ENCODE measurements at regions not wholly inside any gene's neighbourhood (a gene's known extent, or its start where the extent isn't known, plus 50 kb on each side); places are given as distances from the start of the nearest gene placed in this dataset.

DNA sequence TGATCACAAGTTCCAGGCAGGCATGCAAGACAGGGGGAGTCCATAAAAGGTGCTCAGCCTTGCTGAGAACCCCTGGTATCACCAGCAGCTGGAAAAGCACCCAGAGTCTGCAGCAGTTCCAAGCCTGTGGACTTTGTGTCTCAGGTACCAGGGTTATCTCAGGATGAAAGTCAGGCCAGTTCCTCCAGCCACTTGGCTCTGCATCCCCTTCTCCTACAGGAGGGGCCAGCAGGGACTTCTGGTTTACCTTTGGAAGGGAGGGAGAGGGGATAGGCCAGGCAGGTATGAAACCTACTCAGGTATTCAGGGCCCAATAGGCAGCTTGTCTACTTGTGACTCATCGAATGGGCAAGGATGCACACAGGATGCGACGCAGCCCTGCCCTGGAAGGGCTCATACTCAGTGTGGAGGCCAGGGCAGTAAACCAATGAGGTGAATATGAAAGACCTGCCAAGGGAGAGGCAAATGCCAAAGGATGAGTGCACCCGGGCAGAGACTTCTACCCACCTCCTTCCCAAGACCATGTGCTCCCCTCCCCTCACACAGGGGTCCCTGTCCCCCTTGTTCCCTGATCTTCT lies 148.2 kb downstream of the SLC38A6 start:
- no peak for DNase-seq

DNA sequence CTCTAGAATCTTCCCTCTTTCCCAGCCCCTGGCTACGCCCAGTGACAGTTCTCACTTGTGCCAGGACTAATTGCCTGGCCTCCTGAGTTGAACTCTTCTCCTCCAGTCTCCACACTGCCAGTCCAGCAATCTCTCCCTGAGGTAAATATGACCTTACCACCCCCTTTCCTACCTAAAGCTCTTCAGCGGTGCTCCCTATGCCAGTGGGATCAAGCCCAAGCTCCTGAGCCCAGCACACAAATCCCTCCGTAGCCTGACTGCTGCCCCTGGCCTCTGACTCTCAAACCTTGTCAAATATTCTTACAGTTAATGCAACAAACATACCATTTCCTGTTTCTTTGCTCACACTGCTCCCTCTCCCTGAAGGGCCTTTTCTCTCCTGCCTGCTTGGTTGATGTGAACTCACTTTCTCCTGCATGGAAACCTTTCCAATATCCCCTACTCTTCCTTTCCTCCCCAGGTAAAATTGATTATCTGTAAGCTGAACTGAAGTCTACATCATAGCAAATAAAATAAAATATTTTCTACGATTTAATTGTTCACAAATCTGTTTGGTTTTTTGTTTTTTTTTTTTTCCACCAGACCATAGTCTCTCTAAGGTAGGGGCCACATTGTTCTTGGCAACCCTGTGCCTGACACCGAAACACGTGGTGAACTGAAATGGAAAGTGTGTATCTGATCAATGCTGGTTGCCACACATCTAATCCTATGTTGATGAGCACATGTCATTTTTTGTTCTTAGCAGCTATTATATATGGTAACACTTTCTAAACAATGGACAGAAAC lies 147.5 kb downstream of the SLC38A6 start:
- DNase-seq: no peak

DNA sequence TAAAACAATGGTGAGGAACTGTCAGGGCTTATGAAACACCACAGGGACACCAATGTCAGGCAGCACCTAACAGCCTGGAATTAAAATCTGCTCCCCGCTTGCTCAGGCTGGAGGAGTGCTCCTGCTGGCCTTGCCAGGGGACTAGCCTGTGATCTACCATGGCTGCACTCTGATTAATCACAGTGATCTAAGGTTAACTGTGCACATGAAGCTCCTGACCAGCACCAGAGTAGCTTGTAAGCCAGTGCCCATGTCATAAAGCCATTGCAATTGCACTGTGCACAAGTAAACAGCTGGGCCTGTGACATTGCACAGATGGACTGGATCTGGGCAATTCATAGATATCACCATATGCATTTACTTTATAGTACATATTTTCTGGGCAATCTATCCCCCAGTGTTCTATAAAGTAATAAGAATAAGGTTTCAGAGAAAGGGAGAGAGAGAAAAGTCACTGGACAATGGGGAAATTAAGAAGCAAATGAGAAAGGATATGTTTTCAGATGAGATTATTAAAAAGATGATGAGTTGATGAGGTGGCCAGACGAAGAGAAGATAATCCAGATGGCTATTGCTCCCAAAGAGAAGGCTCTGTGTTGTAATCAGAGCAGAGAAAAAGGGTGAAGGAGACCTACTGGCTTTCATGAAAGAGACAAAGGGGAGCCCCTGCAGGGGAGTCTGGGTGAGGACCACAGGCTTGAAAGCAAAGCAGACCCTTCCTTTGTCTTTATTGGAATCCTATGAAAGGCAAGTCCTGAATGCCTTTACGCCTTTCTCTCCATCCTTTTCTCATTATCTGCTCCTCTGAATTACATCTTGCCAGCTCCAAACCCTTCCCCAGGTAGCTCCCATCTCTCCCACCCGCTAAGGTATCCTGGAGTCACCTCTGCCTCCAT lies 145.8 kb downstream of the SLC38A6 start:
- DNase-seq: no peak

DNA sequence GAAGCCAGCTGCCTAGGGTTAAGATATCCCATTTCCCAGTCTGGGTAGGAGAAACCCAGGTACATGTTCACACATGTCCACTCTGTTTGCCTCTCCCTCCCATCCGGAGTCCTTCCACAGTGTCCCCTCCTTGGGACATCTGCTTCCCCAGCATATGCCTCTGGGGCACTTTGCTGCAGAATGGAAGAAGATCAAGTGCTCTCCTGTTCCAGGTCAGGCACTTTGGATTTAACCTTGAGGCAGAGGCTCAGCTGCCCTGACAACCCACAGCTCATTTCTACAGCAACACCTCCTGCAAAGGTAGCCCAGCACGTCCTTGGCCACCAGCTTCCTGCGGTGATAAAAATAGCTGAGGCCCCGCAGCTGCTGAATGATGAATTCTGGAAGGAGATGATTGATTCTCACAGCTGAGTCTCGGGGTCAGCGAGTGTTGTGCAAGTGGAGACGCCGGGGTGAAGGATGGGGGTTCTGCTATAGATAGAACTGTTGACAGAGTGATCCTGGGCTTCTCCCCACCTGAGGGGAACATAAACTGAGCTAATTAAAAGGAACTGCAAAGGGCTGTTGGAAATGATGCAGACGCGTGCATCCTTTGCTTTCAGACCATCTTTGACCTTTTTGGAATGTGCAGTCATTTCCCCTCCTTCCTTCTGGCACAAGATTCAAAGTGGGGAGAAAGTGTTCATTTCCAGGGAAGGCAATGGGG lies 145.0 kb downstream of the SLC38A6 start:
- DNase-seq: no peak

DNA sequence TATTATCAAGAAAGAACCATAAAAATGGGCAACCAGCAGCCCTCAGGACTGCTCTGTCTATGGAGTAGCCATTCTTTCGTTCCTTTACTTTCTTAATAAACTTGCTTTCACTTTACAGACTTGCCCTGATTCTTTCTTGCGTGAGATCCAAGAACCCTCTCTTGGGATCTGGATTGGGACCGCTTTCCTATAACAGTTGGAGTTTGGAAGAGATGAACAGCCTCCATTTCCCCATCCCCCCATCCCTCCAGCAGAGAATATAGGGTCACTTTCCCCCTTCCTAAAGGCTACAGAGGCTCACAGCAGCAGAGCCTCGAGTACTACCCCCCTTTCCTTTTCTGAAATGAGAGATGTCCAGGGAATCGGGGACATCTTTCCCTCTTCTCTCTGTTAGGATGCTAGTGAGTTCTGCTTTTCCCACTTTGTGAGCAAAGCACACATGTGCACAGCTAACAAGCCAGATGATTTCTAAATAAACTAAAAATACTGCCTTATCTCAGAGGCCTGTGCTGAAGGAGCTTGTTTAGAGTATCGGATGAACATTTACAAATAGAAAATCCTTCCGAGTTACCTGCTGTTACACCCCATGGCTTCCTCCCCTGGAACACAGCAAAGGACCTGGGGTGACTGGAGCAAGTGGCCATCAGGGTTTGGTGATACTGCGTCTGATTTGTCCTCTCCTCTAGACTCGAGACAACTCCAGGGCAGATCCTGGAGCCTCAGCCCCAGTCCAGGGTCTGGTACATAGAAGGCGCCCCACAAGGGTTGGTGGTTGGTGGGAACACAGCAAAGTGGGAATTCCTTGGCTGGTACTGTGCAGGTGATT lies 144.2 kb downstream of the SLC38A6 start:
- DNase-seq: no peak

DNA sequence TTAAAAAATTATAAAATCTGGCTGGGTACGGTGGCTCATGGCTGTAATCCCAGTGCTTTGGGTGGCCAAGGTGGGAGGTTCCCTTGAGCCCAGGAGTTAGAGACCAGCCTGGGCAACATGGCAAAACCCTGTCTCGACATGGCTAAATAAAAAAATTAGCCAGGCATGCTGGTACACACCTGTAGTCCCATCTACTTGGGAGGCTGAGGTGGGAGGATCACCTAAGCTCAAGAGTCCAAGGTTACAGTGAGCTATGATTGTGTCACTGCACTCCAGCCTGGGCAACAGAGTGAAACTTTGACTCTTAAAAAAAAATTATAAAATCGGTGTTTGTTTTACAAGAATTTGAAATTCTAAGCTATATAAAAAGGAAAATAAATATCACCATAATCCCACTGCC lies 141.8 kb downstream of the SLC38A6 start:
- no peak for DNase-seq

DNA sequence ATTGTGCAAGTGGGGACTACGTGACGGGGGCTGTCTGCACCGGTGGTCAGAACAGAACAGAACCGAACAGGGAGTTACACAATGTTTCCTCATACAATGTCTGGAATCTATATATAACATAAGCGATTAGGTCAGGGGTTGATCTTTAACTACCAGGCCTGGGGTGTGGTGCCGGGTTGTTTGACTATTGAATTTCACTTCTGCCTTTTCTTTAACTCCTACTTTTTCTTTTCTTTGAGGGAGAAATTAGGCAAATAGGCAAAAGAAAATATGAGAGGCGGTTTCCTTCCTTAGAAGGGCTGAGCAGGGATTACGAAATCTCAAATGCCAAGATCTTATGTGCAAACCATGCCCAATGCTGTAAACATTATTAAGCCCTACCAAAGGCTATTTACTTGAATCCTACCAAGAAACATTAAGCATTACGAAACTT lies 140.3 kb downstream of the SLC38A6 start:
- no peak for DNase-seq

DNA sequence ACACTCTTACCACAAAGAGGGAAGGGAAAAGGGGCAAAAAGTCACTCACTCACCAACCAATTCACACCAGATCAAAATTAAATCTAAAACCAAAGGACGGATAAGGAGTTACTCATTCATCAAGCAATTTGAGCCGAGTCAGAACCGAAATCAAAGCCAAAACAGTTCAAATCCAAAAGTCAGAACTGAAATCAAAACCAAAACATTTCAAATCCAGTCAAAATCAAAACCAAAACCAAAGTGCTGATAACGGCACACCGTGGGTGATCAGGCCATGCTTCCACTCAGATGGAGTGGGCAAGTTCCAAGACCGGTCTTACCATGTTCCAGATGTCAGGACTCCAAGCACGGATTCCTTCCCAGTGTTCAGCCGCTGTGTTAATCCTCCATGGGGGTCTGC lies 139.5 kb downstream of the SLC38A6 start:
- DNase-seq: peak; percentile 65

DNA sequence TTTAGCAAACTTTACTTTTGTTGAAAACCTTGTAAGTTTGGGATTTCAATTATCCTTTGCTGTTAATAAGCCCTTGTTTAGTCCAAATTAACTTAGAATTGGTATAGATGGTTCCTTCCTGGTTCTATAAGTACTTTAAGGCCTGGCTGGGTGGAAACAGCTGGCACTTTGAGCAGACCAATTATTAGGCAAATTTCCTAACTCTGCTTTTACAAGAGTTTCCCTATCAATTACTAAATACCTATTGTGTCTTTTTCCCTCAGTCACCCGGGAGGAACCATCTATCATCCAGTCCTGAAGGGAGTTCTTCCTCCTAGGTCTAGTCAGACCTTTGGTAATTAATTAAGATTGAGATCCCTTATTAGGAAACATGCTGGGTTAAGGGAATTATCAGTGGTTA lies 138.0 kb downstream of the SLC38A6 start:
- DNase-seq: no peak

DNA sequence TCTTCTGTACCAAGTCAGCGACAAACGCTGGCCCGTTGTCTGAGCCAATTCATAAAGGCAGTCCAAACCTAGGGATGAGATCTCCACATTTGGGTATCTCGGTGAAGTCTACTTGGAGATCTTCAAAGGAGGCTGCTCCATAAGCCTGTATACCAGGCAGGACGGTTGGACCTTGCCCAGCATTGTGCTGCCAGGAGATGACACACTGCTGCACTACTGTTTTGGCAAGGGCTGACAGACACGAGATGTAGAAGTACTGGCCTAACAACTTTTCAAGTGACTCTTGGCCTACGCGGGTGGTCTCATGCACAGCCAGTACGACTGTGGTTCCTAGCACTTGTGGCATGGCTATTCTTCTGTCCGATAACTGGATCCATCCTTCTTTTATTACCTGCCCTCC lies 135.3 kb downstream of the SLC38A6 start:
- no peak for DNase-seq

DNA sequence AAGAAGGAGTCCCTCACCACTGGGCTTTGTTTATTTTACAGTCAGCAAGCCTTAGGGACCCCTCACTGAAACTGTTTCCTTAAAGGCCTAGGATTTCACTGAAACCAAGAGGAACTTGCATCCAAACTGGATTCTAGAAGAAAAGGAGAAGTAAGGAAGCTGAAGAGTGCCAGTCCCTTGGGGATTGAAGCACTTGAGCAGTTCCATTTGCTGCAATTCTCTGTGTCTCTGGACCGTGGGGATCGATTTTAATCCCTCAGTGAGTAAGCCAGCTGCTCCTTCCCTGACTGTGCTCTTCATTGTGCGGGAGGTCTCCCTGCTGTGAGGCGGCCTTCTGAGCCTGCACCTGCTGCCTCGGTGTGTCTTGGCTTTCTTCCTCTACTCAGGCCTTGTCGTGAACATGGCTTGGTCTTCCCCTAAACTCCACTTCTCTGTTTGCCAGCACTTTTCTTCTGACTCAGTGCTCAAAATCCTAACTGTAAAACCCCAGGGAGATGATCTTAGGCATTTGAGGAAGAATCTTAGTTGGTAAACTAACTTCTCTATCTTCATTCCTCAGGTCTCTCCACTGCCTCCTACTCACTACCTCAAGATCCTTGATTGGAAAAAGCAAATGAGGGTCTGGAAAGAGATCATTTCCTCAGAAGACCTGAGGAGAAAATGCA lies 132.6 kb downstream of the SLC38A6 start:
- DNase-seq: no peak

DNA sequence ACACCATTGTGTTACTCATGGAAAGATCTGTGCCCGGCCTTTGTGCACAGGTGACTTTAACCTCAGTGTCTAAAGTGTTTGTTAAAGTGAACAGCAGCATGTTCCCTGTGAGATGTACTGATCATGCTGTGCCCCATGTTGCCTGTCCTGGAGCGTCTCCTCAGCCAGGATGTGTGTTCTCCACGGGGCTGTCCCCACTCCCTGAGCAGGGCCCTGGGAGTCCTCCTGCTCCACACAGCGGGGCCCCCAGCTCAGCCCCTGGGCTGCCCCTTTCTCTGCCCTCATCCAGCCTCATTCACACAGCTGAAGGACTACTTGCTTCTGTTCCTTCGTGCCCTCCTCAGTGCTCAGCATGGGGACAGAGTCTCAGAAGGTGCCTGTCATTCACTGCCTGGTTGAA lies 131.5 kb downstream of the SLC38A6 start:
- no peak for DNase-seq

DNA sequence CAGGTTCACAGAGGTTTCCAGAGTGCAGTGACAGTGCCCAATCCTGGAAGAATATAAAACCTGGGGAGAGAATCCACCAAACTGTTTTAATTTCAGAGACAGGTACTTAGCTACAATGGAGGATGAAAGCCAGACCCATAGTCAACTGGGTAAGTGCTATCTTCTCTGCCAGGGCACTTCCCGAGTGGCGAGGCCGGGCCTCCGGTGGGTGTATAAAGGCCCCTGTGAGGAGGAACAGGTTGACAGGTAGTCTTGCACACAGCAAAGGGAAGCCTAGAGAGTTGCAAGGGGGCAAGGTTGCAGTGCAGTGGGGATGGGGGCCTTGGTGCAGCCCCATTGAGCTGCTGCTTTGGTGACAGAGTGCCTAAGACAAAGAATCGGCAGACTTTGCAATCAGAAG lies 130.7 kb downstream of the SLC38A6 start:
- DNase-seq: no peak

DNA sequence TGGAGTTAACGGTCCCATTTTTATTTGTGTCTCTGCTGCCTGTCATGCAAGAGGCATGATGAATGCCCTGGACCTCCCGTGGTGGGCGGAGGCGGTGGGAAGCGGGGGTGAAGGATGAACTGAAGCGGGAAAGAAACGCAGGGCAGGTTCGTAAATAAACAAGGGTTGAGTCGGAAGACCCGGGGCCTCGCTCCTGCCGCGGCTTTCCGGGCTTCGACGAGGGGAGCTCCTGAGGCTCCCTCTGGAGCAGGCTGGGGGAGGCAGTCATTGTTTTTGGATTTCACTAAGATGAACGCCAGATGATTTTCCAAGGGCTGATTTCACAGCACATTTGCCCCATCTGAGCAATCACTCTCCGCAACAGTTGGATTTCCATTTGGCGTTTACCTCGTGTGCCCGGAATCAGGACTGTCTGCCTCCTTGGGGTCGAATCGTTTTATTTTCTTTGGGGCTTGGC lies 130.2 kb downstream of the SLC38A6 start:
- no peak for DNase-seq

DNA sequence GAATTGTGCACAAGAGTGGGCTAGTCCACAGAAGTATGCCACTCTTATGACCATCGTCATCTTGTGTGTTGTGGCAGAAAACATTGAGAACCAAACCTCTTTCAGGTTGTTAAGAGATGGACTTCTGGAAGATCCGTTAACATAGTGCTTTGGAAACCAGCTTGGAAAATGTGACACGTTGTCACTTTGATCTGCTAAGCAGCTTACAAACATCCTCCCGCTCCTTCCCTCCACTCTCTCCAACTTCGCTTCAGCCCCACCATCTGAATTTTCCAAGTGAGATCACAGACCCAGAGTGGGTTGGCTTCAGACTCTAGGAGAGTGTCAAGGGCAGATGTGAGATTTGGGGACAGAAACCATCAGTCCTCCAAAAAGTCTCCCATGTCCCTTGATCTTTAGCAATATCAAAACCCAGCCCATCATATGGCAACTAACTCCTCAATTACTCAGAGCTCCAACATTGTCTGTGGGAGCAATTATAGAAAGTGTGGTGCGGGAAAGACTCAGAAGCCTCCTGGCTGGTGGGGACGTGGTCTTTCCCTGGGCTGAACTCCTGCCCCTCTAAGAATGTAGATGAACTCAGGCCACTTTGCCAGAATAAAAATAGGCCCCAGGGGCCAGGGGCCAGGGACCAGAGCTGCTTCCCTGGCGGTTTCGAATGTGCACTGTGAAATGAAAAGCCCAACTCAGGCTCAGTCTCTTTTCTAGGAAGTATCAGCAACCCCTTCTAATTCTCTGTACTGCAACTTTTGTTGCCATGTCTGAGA lies 129.5 kb downstream of the SLC38A6 start:
- no peak for DNase-seq

DNA sequence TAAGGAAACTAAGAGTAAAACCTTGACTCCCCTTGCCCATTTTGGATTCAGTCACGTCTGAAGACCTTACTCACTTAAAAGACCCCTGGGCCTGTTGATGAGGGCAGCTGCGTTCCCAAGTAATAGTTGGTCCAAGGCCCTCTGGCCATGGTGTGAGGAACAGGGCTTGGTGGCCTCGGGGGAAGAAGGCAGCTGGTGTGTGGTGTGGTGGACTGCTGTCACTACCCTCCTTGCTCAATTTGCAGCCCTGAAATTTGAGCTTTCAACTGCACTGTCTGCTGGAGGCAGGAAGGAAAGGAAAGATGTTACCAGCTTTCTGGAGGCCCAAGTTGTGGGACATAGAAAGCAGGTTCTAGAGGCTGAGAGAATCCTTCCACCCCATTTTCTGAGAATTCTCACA lies 128.2 kb downstream of the SLC38A6 start:
- DNase-seq: no peak

DNA sequence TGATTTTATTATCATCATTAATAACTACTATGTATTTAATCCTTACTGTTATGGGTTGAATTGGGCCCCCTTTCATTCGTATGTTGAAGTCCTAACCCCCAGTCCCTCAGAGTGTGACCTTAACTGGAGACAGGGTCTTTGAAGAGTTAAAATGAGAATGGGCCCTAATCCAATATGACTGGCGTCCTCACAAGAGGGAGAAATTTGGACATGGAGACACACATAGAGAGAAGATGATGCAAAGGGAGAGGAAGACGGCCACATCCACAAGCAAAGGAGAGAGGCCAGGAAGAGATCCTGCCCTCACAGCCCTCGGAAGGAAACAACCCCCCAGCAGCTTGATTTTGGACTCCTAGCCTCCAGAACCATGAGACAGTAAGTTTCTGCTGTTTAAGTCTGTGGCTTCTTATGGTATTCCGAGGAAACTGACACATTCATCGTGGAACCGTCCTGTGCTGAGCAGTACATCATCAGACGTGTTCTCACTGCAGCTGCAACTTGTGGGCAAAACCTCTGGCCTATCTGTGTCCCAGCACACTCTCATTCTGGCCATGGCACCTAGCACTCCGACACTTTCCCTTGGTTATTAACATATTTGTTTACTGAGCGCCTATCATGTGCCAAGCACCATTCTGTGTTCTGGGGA lies 127.6 kb downstream of the SLC38A6 start:
- no peak for DNase-seq

DNA sequence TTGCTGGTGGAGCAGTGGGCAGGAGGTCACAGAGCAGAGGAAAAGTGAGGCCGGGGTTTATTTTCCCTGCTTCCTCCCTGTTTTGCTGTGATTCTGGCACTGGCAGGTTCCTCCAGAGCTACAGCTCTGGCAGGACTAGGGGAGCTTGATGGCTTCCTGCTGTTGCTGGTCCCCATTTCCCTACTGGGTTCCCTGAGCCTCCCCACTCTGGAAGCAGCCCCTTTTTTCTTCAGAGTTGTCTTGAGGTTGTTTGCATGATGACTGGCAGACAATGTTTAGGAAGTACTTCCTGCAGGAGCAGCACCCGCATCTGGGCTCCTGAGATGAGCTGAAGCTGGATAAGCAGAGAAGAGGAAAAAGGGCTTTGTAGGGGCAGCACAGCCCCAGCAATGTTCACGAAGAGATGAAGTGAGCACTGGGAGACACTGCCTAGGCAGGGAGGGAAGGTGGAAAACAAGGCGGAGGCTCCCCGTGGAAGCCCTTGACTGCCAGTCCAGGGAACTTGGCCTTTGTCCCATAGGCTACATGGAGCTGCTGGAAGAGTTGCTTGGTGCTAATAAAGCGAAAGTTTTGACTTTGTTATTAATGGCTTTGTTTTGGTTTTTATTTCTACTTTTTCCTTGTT lies 126.9 kb downstream of the SLC38A6 start:
- DNase-seq: no peak

DNA sequence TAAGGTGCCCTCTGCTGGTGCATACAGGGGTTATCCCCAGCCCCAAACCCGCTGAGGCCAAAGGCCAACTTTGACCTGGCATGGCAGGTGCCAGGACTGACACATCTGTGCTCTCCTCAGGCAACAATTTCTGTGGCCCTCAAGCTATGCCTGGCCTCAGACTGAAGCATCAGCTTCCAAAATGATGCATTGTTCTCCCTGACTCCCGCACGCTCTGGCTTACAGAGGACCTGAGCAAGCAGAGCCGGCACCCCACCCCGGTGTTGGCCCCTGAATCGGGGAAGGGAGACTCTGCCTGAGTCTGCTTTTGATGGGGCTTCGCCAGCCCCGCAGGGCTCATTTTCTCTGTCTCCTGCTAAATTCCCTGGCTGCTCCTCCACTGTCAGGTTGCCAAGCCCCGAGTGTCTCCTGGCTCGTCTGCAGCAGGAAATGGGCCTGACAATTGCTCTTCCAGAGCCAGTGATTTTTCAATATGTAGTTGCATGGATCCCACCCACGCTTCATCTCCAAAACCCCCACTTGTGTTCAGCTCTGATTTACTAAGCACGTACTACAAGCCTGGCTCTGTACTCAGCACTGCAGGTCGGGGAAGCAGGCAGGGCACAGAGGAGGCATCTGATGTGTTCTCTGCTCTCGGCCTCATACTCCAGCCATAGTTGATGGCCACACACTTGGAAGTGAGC lies 126.1 kb downstream of the SLC38A6 start:
- no peak for DNase-seq
